ENCODE measurements at regions not wholly inside any gene's neighbourhood (a gene's known extent, or its start where the extent isn't known, plus 50 kb on each side); places are given as distances from the start of the nearest gene placed in this dataset.

GRCh38 chr1:110283677-110284076, 55.5 kb upstream of the RBM15 start:
- TF ChIP-seq POLR2A (IDR thresholded peaks at IDR 0.05), result no peak
- TF ChIP-seq CTCF (IDR thresholded peaks at IDR 0.05), result no peak
